A673 (cell line): ENCODE measurements at regions not wholly inside any gene's neighbourhood (a gene's known extent, or its start where the extent isn't known, plus 50 kb on each side); places are given as distances from the start of the nearest gene placed in this dataset.

ENCODE experiments used
- BruUV-seq: library from RNA; stranded (reverse); fragments of 400-500 nt; replicated peaks from 2 replicates; lab custom pipeline; 2021; lab: Mats Ljungman, UMichigan
- CTCF ChIA-PET: fragments of 300-600 bp; sonication (Branson Sonifier 250); formaldehyde crosslinking; loops from one replicate; lab custom pipeline; 2022; ENCODE audit warnings: antibody characterized with exemption; lab: Charles Lee
- POLR2A ChIA-PET: fragments of 300-600 bp; sonication (Branson Sonifier 250); formaldehyde crosslinking; loops from one replicate; lab custom pipeline; 2022; ENCODE audit warnings: antibody characterized with exemption; ENCODE audit not compliant: low non-redundant PET; lab: Charles Lee
- DNase-seq: peaks from one replicate; pipeline ENCODE4 v3.0.0-alpha.2; 2015; ENCODE audit warnings: low spot score
- H3K27ac ChIP-seq: fragments of 200-600 bp; sonication (generic); 2 replicates; pipeline ENCODE4 v1.5.1; 2016; ENCODE audit warnings: mixed run types, low read depth, mild to moderate bottlenecking, mixed read lengths, antibody characterized with exemption, low read length; ENCODE audit not compliant: poor library complexity, severe bottlenecking
- H3K27me3 ChIP-seq: fragments of 200-600 bp; sonication (generic); replicated peaks from 2 replicates; pipeline ENCODE4 v1.6.1; 2017; ENCODE audit warnings: mixed run types, low read depth, mild to moderate bottlenecking, mixed read lengths, antibody characterized with exemption, low read length; ENCODE audit not compliant: insufficient read depth, poor library complexity
- H3K36me3 ChIP-seq: fragments of 200-600 bp; sonication (generic); 2 replicates; pipeline ENCODE4 v1.6.1; 2016; ENCODE audit warnings: mixed run types, mild to moderate bottlenecking, mixed read lengths, antibody characterized with exemption, low read length; ENCODE audit not compliant: insufficient read depth, poor library complexity, severe bottlenecking
- H3K4me1 ChIP-seq: fragments of 200-600 bp; sonication (generic); 2 replicates; pipeline ENCODE4 v1.6.1; 2017; ENCODE audit warnings: mixed run types, mild to moderate bottlenecking, mixed read lengths, antibody characterized with exemption, low read length; ENCODE audit not compliant: insufficient read depth, poor library complexity, severe bottlenecking
- H3K4me3 ChIP-seq: fragments of 200-600 bp; sonication (generic); 2 replicates; pipeline ENCODE4 v1.5.1; 2016; ENCODE audit warnings: low read depth, mixed run types, mild to moderate bottlenecking, mixed read lengths, low read length; ENCODE audit not compliant: poor library complexity, severe bottlenecking
- H3K9me3 ChIP-seq: fragments of 200-600 bp; sonication (generic); 2 replicates; pipeline ENCODE4 v1.6.1; 2016; ENCODE audit warnings: mixed run types, low read depth, mild to moderate bottlenecking, mixed read lengths, antibody characterized with exemption, low read length; ENCODE audit not compliant: poor library complexity, severe bottlenecking
- CTCF ChIP-seq: fragments of 300-800, 200-600 bp; sonication (generic); conservative IDR thresholded peaks from 2 replicates; pipeline ENCODE4 v1.5.1; 2017; ENCODE audit warnings: low read depth, mild to moderate bottlenecking, antibody characterized with exemption, low read length, moderate library complexity, mixed read lengths
- EZH2 ChIP-seq: fragments of 200-600 bp; sonication (generic); IDR thresholded peaks from 2 replicates; pipeline ENCODE4 v1.6.1; 2017; ENCODE audit warnings: borderline replicate concordance, low read depth, mild to moderate bottlenecking, mixed read lengths, antibody characterized with exemption, low read length; ENCODE audit not compliant: poor library complexity, severe bottlenecking
- intact Hi-C: fragments of 100-400 bp; cut with micrococcal nuclease; formaldehyde crosslinking; loops from one replicate; pipeline ENCODE4 v1.10.0; 2022; ENCODE audit not compliant: unreplicated experiment

DNA sequence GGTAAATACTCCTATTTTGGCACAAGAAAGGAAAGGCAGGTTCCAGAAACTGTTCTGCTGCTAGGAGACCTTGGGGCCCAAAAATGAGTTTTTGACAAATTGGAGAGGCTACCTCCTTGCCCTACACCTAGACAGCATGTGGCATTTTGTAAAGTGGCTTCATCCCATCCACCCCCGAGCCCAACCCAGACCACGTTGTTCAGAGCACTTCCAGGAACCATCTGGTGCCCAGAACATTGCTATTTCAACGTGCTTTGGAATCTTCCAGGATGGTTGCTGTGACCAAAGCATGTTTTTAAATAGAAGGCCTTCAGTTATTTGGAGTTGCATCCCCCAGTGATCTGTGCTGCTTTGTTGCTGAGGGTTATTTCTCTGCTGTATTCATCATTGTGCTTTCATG is 116.3 kb upstream of the TOM1L1 start:
- TF ChIP-seq CTCF, result no peak
- TF ChIP-seq EZH2, result no peak
- Histone ChIP-seq H3K27ac (no peak overlapping the region), H3K4me3 (no peak overlapping the region), H3K9me3 (no peaks in the 10 kb centered on the region), H3K27me3 (no peaks in the 10 kb centered on the region), H3K36me3 (no peaks in the 10 kb centered on the region), H3K4me1 (no peaks in the 10 kb centered on the region)
- intact Hi-C loops, result no loop called here
- POLR2A ChIA-PET, result no interaction called here
- no TSS peak for BruUV-seq
- DNase-seq, result no peak
- CTCF ChIA-PET, result no interaction called here

DNA sequence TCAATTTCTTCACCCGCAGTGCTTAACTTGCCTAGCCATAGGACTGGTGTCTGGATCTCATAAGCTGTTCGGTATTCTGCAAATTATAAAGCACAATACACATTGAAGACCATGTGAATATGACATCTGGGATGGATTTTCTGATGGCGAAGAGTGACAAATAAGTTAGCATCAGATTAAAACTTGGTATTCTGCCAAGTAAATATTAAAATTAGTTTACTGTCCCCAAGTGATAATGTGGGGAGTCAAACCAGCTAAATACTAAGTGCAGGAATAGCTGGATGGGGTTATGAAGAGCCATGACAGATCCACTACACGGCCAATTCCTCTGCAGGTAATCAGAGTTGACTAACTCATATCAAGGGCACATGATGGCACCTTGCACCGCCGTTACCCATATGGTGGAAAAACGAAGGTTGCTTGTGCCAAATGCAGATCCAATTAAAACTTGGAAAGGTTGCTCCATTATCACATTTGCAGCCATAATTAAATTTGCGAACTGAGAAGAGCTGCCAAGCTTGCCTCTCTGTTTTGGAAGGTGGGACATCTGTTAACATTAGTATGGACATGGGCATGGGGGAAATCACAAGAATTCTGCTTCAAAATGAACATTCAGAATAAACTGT is 114.9 kb upstream of the TOM1L1 start:
- Histone ChIP-seq H3K9me3 (no peaks in the 10 kb centered on the region), H3K27me3 (no peaks in the 10 kb centered on the region), H3K36me3 (no peaks in the 10 kb centered on the region), H3K4me3 (no peak overlapping the region), H3K27ac (no peak overlapping the region), H3K4me1 (no peaks in the 10 kb centered on the region)
- BruUV-seq, result no TSS peak
- intact Hi-C loops, result no loop called here
- ChIA-PET CTCF (no interaction called here), POLR2A (no interaction called here)
- DNase-seq, result no peak
- TF ChIP-seq EZH2 (no peak), CTCF (no peak)

DNA sequence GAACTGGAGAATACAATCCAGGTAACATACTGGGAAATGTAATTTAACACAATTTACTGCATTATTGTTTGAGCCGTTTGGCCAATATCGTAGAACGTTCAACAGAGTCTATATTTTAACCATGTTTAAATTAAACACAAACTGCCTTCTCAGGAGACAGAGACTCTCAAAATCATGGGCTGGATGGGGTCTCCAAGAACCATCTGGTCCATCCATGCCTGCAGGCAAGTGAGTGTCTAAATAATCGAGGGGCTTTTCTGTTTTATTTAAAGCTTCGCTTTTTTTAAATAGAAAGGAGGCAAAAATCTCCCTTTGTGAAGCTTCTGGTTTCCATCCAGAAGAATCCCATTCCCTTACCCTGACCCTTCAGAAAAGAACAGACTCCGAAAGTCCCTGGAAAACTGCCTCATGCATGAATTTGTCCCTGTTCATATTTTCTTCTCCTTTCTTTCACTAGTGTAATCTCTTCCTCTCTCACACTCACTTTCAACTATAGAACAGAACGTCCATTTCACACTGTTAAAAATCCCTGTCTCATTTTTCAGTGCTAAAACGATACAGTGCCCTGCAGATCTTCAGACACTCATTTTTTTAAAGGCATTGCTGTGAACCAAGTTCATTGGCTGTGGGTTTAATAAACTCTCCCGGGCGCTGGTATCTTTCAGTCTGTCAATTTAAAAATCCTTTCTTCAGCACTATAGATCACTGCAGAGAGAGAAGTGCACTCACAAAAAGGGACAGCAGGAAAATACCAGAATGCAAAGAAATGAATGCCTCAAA is 111.4 kb upstream of the TOM1L1 start:
- Histone ChIP-seq H3K27me3 (no peaks in the 10 kb centered on the region), H3K4me1 (no peaks in the 10 kb centered on the region), H3K36me3 (no peaks in the 10 kb centered on the region), H3K27ac (no peak overlapping the region), H3K4me3 (no peak overlapping the region), H3K9me3 (no peaks in the 10 kb centered on the region)
- POLR2A ChIA-PET, result no interaction called here
- no peak for DNase-seq
- intact Hi-C loops, result no loop called here
- CTCF ChIA-PET, result no interaction called here
- no peak for TF ChIP-seq CTCF
- no TSS peak for BruUV-seq
